ENCODE measurements at regions not wholly inside any gene's neighbourhood (a gene's known extent, or its start where the extent isn't known, plus 50 kb on each side); places are given as distances from the start of the nearest gene placed in this dataset.

GRCh38 chr2:186129767-186130581, 356.1 kb upstream of the ZC3H15 start:
- Mint-ChIP-seq H3K27me3 (no peaks in the 10 kb centered on the region), H3K9me3 (ENCODE audit: low read depth) (no peaks in the 10 kb centered on the region), H3K36me3 (ENCODE audit: insufficient read depth) (no peaks in the 10 kb centered on the region), H3K27ac (no peak overlapping the region), H3K4me1 (ENCODE audit: low read depth) (peaks cover 29% of the 10 kb centered on the region), H3K4me3 (ENCODE audit: low read depth) (no peak overlapping the region)
- TF ChIP-seq CTCF (IDR thresholded peaks at IDR 0.05; ENCODE audit: unreplicated experiment) = no peak
- no peak for DNase-seq (ENCODE audit: low spot score, unreplicated experiment)

- no peak for DNase-seq (ENCODE audit: low spot score, unreplicated experiment)
- Mint-ChIP-seq H3K27ac (no peak overlapping the region), H3K27me3 (no peaks in the 10 kb centered on the region), H3K4me1 (ENCODE audit: low read depth) (peaks cover 22% of the 10 kb centered on the region), H3K9me3 (ENCODE audit: low read depth) (no peaks in the 10 kb centered on the region), H3K4me3 (ENCODE audit: low read depth) (no peak overlapping the region), H3K36me3 (ENCODE audit: insufficient read depth) (no peaks in the 10 kb centered on the region)
- TF ChIP-seq CTCF (IDR thresholded peaks at IDR 0.05; ENCODE audit: unreplicated experiment) = no peak
Observed at GRCh38 chr2:186130748-186131641, 355.1 kb upstream of the ZC3H15 start.

GRCh38 chr2:186135686-186136085, 350.4 kb upstream of the ZC3H15 start:
- H3K4me1 Mint-ChIP-seq (ENCODE audit: low read depth) = peaks cover 7% of the 10 kb centered on the region
- no peaks in the 10 kb centered on the region for H3K36me3 Mint-ChIP-seq (ENCODE audit: insufficient read depth)
- DNase-seq (ENCODE audit: low spot score, unreplicated experiment) = no peak
- no peak for TF ChIP-seq CTCF (IDR thresholded peaks at IDR 0.05; ENCODE audit: unreplicated experiment)
- no peak overlapping the region for H3K27ac Mint-ChIP-seq
- no peaks in the 10 kb centered on the region for H3K27me3 Mint-ChIP-seq
- H3K9me3 Mint-ChIP-seq (ENCODE audit: low read depth) = no peaks in the 10 kb centered on the region
- H3K4me3 Mint-ChIP-seq (ENCODE audit: low read depth) = no peak overlapping the region

GRCh38 chr2:186136860-186137259, 349.2 kb upstream of the ZC3H15 start:
- H3K27ac Mint-ChIP-seq = no peak overlapping the region
- no peaks in the 10 kb centered on the region for H3K27me3 Mint-ChIP-seq
- no peaks in the 10 kb centered on the region for H3K9me3 Mint-ChIP-seq (ENCODE audit: low read depth)
- no peaks in the 10 kb centered on the region for H3K36me3 Mint-ChIP-seq (ENCODE audit: insufficient read depth)
- H3K4me3 Mint-ChIP-seq (ENCODE audit: low read depth) = no peak overlapping the region
- H3K4me1 Mint-ChIP-seq (ENCODE audit: low read depth) = peaks cover 5% of the 10 kb centered on the region
- no peak for DNase-seq (ENCODE audit: low spot score, unreplicated experiment)
- TF ChIP-seq CTCF (IDR thresholded peaks at IDR 0.05; ENCODE audit: unreplicated experiment) = no peak

- H3K27ac Mint-ChIP-seq = no peak overlapping the region
- H3K36me3 Mint-ChIP-seq (ENCODE audit: insufficient read depth) = no peaks in the 10 kb centered on the region
- TF ChIP-seq CTCF (IDR thresholded peaks at IDR 0.05; ENCODE audit: unreplicated experiment) = no peak
- no peak for DNase-seq (ENCODE audit: low spot score, unreplicated experiment)
- H3K9me3 Mint-ChIP-seq (ENCODE audit: low read depth) = no peaks in the 10 kb centered on the region
- H3K4me3 Mint-ChIP-seq (ENCODE audit: low read depth) = no peak overlapping the region
- H3K27me3 Mint-ChIP-seq = no peaks in the 10 kb centered on the region
- peaks cover 5% of the 10 kb centered on the region for H3K4me1 Mint-ChIP-seq (ENCODE audit: low read depth)
Observed at GRCh38 chr2:186138845-186139244, 347.2 kb upstream of the ZC3H15 start.

Data from progenitor cell of endocrine pancreas (in vitro differentiated cells).